ENCODE measurements at regions not wholly inside any gene's neighbourhood (a gene's known extent, or its start where the extent isn't known, plus 50 kb on each side); places are given as distances from the start of the nearest gene placed in this dataset.
A peak's percentile ranks its signal among the peaks of the same experiment; 100 is the strongest.
"Not testable (repeated sequence)": the region's sequence is repeated elsewhere in the genome, so short reads cannot be mapped to it uniquely, and the experiment has no call there.

DNA sequence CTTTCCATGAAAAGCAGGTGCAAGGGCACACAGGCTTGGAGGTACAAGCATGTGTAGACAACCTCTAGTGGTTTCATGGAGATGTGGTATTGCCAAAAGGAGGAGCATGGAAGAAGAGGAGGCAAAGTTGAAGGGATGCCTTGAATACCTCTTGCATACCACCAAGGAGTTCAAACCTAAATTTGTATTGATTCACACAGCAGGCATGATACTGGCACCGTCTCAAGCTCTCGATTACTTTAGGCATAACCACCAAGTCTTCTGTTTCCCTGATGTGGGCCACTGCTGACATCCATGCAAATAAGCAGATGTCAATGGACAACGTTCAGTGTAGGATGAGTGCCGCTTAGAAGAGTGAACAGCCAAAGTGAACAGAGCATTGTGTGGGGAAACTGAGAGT is 87.1 kb downstream of the SCN11A start:
- no peak for DNase-seq

DNA sequence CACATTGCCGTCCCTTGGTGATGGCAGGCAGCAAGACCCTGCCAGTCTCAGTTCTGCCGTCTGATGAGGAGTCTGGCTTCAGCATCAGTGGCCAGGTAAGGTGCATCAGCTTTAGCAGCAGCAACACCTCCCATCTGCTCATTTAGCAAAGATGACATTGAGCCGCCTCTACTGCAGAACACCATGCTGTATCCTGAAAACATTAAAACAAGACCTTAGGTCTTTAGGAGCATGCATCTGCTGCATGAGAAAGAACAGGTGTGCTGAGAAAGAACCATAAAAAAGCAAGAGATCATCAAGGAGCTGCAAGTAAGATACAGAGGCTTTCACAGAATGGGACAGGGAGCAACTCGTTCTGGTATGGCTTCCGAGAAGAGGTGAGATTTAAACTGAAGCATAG is 87.5 kb downstream of the SCN11A start:
- DNase-seq: no peak

DNA sequence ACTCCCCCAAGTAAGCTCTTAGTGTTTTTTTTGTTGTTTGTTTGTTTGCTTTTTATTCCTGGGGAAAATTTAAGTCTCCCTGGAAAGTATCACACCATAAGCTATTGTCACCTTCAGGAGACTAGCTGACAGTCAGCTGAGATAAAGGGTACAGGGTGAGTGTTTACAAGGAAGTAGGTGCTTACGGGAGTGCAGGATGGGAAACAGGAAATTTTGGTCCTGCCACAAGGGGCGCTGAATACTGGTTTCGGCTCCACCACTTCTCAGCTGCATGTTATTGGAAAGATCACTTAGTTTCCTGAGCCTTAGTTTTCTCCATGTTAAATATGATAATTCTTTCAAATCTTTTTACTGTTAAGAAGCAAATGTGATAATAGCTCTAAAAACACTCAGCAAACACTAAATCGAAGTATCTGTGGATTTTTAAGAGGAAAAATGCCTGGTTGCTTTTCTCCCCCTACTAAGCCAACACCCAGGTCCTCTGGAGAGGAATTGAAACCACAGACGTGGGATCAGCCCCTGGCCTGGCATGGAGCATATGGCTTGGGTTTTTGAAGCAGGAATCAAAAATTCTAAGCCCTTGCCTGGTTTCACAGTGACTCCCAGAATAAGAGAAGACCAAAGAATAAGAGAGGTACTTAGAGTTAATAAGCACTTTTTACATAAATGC is 90.7 kb downstream of the SCN11A start:
- DNase-seq: peak; percentile 86

DNA sequence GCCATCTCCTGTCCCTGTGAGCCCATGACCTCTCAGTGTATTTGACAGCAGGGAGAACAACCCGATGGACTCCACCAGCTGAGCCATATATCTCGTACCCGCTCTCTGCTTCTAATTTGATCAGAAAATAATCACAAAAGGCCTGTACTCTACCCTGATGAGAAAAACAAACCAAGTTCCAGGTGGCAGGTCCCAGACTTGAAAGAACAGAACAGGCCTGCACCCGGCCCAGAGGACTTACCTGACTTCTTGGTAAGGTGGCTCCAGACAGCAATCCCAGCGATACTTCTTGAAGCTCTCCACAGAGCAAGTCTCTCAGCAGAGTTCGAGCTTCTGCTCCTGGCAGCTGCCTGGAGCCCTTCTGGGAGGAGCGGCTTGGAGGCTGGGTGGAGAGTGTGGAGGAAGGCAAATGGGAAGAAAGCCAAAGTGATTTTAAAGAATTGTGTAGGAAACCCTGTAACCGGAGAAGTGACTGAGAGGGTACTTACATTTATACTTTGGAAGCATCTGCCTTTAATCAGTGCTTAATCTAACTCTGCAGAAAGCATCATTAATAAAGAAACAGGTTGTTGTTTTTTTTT is 91.6 kb downstream of the SCN11A start:
- DNase-seq: no peak

DNA sequence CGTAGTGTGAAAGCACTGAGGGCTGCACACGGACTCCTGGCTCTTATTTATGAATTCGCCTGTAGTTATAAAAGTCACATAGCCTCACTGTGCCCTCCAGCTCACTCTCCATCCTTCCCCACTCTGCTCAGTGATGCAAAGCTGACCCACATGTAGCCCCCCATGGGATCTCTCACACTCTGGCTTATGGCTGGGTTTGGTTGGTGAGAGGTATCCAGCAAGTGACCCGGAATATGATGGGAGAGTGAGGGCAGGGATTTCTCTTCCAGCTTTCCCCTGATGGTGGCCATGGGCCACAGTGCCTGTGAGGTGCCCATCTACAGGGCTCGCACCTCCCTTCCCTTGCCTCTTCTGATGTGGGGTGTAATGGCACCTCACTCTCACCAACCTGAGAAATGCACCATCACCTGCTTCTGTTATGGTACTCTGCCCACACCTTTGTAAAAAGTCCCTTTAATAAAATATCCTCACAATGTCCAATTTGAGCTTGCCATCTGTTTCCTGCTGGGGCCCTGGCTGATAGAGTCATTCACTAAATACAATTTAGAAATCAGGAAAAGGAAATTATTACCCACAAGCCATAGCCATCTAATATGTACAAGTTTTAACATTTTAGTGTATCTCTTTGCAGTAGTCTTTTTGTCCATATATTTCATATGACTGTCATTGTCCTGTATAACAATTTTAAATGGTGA is 93.6 kb downstream of the SCN11A start:
- DNase-seq: no peak

DNA sequence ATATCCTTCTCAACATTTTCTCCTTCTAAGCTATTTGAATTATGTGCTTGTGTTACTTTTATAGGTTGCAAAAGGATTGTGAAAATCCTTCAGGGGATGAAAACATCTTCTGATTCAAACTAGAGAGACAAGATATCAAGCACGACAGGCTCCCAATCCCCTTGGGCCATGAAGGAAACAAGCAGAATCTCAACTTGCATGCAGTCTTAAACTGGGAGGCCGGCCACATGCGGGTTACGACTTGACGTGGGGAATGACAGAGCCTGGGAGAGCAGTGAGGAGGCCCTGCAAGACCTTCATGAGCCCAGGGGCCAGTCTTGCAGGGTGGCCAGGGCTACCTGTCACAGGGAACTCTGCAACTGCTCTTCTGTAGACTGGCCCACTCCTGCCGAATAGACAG is 94.4 kb downstream of the SCN11A start:
- no peak for DNase-seq

DNA sequence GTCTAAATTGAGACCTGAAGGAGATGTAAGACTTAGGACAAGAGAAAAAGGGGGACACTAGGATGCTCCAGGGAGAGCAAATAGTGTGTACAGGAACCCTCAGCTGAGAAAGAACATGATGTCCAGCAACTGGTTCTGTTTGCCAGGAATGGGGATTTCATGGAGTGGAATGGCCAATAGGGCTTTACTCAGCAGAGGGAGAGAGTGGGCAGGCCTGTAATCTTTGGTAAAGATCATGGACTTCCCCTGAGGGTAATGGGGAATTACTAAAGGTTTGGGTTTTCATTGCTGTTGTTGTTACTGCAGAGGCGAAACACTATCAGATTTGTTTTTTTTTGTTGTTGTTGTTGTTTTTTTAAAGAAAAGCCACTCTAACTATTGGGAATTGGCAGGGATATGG is 99.0 kb downstream of the SCN11A start:
- no peak for DNase-seq

DNA sequence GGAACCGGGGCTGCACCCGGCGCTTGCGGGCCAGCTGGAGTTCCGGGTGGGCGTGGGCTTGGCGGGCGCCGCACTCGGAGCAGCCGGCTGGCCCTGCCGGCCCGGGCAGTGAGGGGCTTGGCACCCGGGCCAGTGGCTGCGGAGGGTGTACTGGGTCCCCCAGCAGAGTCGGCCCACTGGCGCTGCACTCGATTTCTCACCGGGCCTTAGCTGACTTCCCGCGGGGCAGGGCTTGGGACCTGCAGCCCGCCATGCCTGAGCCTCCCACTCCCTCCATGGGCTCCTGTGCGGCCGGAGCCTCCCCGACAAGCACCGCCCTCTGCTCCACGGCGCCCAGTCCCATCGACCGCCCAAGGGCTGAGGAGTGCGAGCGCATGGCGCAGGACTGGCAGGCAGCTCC is 100.6 kb downstream of the SCN11A start:
- DNase-seq: not testable (repeated sequence)

DNA sequence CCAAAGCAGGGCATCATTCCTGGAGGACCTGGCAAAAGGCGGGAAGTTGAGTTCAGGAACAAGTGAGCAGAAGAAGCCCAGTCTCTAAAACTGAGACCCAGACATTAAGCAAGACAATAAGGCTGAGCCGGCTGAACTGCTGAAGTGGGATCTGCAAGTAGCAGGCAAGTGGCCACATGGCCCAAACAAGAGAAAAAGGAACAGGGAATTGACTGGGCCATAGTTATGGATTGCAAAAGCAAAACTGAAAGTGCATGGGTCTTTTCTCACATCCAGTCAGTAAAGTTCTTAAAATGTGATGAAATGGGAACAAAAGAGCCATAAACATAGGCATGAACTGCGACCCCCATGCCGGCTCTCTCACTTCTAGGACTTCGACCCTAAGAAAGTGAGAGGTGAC is 101.2 kb downstream of the SCN11A start:
- no peak for DNase-seq

DNA sequence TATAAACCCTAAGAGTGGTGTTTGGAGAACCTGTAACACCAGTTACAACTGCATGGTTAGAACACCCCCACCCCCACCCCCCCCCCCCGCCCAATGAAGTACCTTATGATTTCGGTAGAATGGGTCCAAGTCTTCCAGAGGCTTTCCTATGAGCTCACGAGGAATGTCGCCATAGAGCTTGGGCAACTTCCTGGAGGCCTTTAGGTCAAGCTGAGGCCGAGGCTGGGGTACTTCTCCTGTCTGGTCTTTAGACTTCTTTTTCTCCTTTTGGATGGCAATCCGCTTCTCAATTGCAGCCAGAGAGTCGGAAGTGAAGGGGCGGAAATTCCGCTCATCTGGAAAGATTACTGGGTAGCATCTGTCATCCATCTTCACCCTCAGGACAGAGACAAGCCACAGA is 101.8 kb downstream of the SCN11A start:
- DNase-seq: no peak

DNA sequence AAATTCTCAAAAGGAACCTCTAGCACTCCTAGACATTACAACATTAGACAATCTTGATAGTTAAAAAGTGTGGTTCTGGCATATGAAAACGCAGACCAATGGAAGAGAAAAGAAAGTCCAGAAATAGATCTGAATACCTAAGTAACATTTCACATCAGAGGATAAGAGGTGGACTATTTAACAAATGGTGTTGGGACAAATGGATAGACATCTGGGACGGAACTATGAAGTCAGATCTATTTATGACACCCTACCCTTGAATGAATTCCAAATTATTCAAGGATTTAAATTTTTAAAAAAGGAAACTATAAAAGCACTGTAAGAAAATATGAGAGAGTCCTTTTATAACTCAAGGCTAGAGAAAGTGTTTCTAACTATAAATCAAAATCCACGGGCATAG is 111.3 kb downstream of the SCN11A start:
- DNase-seq: no peak

DNA sequence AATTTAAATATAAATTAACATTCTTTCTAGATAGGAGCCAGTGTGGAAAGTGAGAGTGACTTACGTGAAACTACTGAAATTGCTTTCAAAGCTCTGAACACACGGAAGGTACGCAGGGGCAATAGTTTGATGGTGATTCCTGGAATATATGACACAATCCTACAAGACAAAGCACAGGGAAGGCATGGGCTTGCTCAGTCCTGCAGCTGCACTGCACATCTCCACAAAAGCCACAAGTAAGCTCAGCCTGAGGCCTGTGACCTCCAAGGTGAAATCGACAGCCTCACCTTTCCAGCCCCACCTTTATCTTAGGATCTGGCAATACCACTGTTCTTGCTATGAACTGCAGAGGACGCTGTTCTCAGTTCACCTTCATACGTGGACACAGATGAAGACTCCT is 109.3 kb upstream of the SCN10A start:
- no peak for DNase-seq

DNA sequence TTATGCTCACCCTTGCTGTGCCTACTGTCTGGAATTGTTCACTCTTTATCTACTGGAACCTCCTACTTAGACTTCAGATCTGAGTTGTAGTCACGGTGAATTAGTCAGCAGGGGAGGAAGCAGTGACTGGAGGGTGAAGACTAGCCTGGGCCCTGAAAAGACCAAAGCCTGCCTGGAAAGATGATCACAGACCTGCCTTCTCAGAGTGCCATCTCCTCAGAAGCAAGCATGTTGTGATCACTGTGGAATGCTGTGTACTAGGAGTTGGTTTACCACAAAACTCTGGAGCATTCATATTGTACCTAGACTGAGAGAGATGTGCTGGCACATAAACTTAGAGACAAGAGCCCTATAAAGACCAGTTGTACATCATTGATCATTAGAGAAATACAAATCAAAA is 100.7 kb upstream of the SCN10A start:
- no peak for DNase-seq

DNA sequence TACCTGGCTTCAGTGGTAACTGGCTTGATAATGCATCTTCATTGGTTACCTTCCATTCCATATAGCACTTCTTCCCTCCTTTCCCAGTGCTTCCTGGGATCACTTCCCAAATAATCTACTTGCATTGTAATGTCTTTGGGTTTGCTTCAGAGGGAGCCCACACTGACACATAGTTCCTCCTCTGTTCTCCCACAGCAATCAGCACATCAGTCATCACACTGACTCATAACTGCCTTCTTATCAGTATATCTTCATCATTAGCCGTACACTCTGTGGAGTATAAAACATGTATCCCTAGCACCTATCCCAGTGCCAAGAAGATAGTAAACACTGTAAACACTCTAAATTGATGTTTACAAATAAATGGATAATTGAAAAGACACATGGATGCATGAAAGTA is 91.4 kb upstream of the SCN10A start:
- DNase-seq: no peak

DNA sequence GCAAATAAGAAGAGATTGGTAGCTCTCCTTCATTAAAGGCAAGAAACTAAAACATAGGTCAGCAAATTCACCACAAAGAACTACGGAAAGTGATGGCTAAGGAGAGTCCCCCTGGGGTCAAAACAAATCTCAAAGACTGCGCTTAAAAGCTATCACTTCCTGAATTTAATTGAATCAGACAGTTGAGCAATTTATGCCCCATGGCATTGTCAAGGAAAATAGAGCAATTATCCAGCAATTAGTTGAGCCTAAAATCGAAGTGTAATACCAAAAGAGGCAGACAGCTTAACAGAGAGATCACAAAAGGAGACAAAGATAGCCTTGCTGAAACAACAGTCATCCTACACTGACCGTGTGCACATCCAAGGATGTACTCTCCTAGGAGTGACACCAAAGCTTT is 74.4 kb upstream of the SCN10A start:
- no peak for DNase-seq

DNA sequence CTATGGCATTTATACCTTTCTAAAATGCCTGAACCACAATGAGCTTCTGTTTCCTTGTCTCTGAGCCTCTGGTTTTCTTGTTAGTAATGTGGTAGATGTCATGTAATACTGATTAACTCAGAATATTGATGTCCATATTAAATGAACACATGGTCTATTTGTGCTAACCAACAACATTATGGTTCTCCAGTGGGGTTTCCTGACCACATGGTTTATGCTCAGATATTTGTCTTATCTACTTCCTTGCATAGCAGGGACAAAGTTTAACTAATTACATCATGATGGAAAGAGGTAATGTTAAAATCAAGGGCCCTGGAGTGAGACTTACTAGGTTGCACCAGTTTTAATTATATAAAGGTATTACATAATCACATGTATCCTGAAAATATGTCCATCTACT is 62.6 kb upstream of the SCN10A start:
- DNase-seq: no peak

Data from NCI-H2029 (cell line).